Keratinocyte (primary cell): ENCODE measurements at regions not wholly inside any gene's neighbourhood (a gene's known extent, or its start where the extent isn't known, plus 50 kb on each side); places are given as distances from the start of the nearest gene placed in this dataset.

ENCODE experiments used
- EZH2 ChIP-seq: IDR thresholded peaks from one replicate; pipeline ENCODE4 v1.6.1; 2012; ENCODE audit warnings: inconsistent platforms, mild to moderate bottlenecking, low read length, moderate library complexity
- TF ChIP-seq, protein P1 (sequence below), 3 experiments: IDR thresholded peaks in 1 of 3; conservative IDR thresholded peaks in 1 of 3; optimal IDR thresholded peaks in 1 of 3; 2 replicates in 2 of 3; 3 replicates in 1 of 3; pipeline versions ENCODE3 to v1.5.1; 2011; ENCODE audit warnings: low read length in 3 of 3, mild to moderate bottlenecking in 3 of 3, moderate library complexity in 2 of 3, control low read depth in 1 of 3, inconsistent platforms in 1 of 3; ENCODE audit not compliant: insufficient read depth in 2 of 3; ENCODE audit errors: extremely low read depth in 1 of 3

DNA sequence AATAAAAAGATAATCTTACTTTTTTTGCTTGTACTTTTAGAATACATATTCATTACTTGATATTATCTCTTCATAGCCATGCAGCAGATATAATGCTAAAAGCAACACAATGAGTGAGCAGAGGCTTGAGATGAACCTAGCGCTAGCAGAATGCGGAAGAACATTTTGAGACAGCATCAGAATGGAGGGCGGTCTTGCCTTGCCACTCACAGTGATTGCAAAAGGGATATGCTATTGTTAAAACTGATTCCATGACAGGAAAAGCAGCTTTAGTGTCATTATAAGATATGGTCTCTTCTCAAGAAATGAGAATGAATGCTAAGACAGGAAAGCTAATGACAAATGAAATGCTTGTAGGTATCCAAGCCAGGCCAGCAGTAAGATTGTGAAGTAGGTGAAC lies 200.0 kb upstream of the GJE1 start:
- TF ChIP-seq, protein P1, sequence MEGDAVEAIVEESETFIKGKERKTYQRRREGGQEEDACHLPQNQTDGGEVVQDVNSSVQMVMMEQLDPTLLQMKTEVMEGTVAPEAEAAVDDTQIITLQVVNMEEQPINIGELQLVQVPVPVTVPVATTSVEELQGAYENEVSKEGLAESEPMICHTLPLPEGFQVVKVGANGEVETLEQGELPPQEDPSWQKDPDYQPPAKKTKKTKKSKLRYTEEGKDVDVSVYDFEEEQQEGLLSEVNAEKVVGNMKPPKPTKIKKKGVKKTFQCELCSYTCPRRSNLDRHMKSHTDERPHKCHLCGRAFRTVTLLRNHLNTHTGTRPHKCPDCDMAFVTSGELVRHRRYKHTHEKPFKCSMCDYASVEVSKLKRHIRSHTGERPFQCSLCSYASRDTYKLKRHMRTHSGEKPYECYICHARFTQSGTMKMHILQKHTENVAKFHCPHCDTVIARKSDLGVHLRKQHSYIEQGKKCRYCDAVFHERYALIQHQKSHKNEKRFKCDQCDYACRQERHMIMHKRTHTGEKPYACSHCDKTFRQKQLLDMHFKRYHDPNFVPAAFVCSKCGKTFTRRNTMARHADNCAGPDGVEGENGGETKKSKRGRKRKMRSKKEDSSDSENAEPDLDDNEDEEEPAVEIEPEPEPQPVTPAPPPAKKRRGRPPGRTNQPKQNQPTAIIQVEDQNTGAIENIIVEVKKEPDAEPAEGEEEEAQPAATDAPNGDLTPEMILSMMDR (optimal IDR thresholded peaks at IDR 0.05 in 1 of 3, IDR thresholded peaks at IDR 0.05 in 1 of 3, conservative IDR thresholded peaks at IDR 0.05 in 1 of 3; ENCODE audit: extremely low read depth in 1 of 3, insufficient read depth in 2 of 3, low read length in 3 of 3) = no peak
- TF ChIP-seq EZH2 = no peak
